Liver (tissue), 8 donors: ENCODE measurements at regions not wholly inside any gene's neighbourhood (a gene's known extent, or its start where the extent isn't known, plus 50 kb on each side); places are given as distances from the start of the nearest gene placed in this dataset.

Experiments used
- DNase-seq: peaks from one replicate; pipeline ENCODE4 v3.0.0-alpha.2; 2017; ENCODE audit warnings: low spot score
- H3K27ac ChIP-seq, 2 donors: one replicate each; pipeline ENCODE4 v1.7.0; 2013; ENCODE audit warnings: inconsistent platforms in 2 of 2, low read length in 2 of 2, control low read depth in 1 of 2, low read depth in 1 of 2, mild to moderate bottlenecking in 1 of 2
- H3K27me3 ChIP-seq, 4 donors: one replicate each; pipeline versions ENCODE4 v1.6.1 to v1.7.0; 2013; ENCODE audit warnings: low read length in 3 of 4, inconsistent platforms in 1 of 4, mild to moderate bottlenecking in 1 of 4, moderate library complexity in 1 of 4; ENCODE audit not compliant: control insufficient read depth in 4 of 4, insufficient read depth in 4 of 4
- H3K36me3 ChIP-seq, 4 donors: one replicate each; pipeline versions ENCODE4 v1.6.1 to v1.7.0; 2013; ENCODE audit warnings: low read length in 3 of 4, mild to moderate bottlenecking in 3 of 4, low read depth in 1 of 4, moderate library complexity in 1 of 4; ENCODE audit not compliant: control insufficient read depth in 4 of 4, insufficient read depth in 3 of 4
- H3K4me1 ChIP-seq, 4 donors: one replicate each; pipeline versions ENCODE4 v1.6.1 to v1.7.0; 2013; ENCODE audit warnings: low read length in 3 of 4, mild to moderate bottlenecking in 3 of 4, moderate library complexity in 1 of 4; ENCODE audit not compliant: control insufficient read depth in 4 of 4, insufficient read depth in 4 of 4
- H3K4me3 ChIP-seq, 3 donors: one replicate each; pipeline versions ENCODE4 v1.6.1 to v1.7.0; 2013; ENCODE audit warnings: low read length in 3 of 3, control low read depth in 1 of 3, low read depth in 1 of 3, mild to moderate bottlenecking in 1 of 3
- H3K9ac ChIP-seq, 2 donors: one replicate each; pipeline ENCODE4 v1.7.0; 2013; ENCODE audit warnings: low read length in 2 of 2, mild to moderate bottlenecking in 2 of 2, moderate library complexity in 2 of 2, control low read depth in 1 of 2, low read depth in 1 of 2
- H3K9me3 ChIP-seq, 4 donors: one replicate each; pipeline versions ENCODE4 v1.6.1 to v1.7.0; 2013; ENCODE audit warnings: low read length in 3 of 4; ENCODE audit not compliant: control insufficient read depth in 4 of 4
- CTCF ChIP-seq: fragments of 150-350 bp; IDR thresholded peaks from 2 replicates; pipeline ENCODE4 v1.5.1; 2017; ENCODE audit warnings: improper control_type of control experiment, low read depth, low read length; ENCODE audit not compliant: missing input control
- EGR1 ChIP-seq, 2 donors: IDR thresholded peaks; 2 replicates each; pipeline ENCODE4 v1.6.1; 2016 to 2018; ENCODE audit warnings: antibody characterized with exemption in 2 of 2, low read depth in 2 of 2
- FOXA1 ChIP-seq: IDR thresholded peaks from 2 replicates; pipeline ENCODE4 v1.6.1; 2016; ENCODE audit warnings: antibody characterized with exemption
- FOXA2 ChIP-seq: IDR thresholded peaks from 2 replicates; pipeline ENCODE4 v1.6.1; 2016; ENCODE audit warnings: antibody characterized with exemption
- GABPA ChIP-seq, 2 donors: IDR thresholded peaks in 1 of 2; conservative IDR thresholded peaks in 1 of 2; 2 replicates each; pipeline ENCODE4 v1.6.1; 2016; ENCODE audit warnings: antibody characterized with exemption in 2 of 2, mild to moderate bottlenecking in 1 of 2, moderate library complexity in 1 of 2
- HNF4A ChIP-seq, 2 donors: conservative IDR thresholded peaks; 2 replicates each; pipeline ENCODE4 v1.6.1; 2016; ENCODE audit warnings: antibody characterized with exemption in 2 of 2, mild to moderate bottlenecking in 2 of 2
- HNF4G ChIP-seq: IDR thresholded peaks from 2 replicates; pipeline ENCODE4 v1.6.1; 2016; ENCODE audit warnings: antibody characterized with exemption
- MAX ChIP-seq: IDR thresholded peaks from 2 replicates; pipeline ENCODE4 v1.6.1; 2016; ENCODE audit warnings: antibody characterized with exemption
- NR2F2 ChIP-seq: IDR thresholded peaks from 2 replicates; pipeline ENCODE4 v1.6.1; 2016; ENCODE audit warnings: antibody characterized with exemption
- RAD21 ChIP-seq, 2 donors: IDR thresholded peaks; 2 replicates each; pipeline ENCODE4 v1.6.1; 2016; ENCODE audit warnings: antibody characterized with exemption in 2 of 2, mild to moderate bottlenecking in 2 of 2
- REST ChIP-seq: IDR thresholded peaks from 2 replicates; pipeline ENCODE4 v1.6.1; 2016; ENCODE audit warnings: antibody characterized with exemption, mild to moderate bottlenecking
- RXRA ChIP-seq, 2 donors: IDR thresholded peaks; 2 replicates each; pipeline ENCODE4 v1.6.1; 2017 to 2018; ENCODE audit warnings: antibody characterized with exemption in 2 of 2, mild to moderate bottlenecking in 1 of 2
- TAF1 ChIP-seq: conservative IDR thresholded peaks from 2 replicates; pipeline ENCODE4 v1.6.1; 2016; ENCODE audit warnings: antibody characterized with exemption, mild to moderate bottlenecking
- YY1 ChIP-seq: IDR thresholded peaks from 2 replicates; pipeline ENCODE4 v1.6.1; 2016; ENCODE audit warnings: antibody characterized with exemption, mild to moderate bottlenecking
- ZBTB33 ChIP-seq: IDR thresholded peaks from 2 replicates; pipeline ENCODE4 v1.6.1; 2016; ENCODE audit warnings: antibody characterized with exemption
- WGBS: extraction: QIAGEN DNeasy Blood & Tissue Kit; methylation state at CpG from one replicate; pipeline ENCODE4 v1.1.7; 2013; 5-methylcytosine and 5-hydroxymethylcytosine counted together
- donor health status: healthy.
- donor health status: healthy.
- donor health status: healthy.
- donor health status: healthy.
- donor health status: healthy.

GRCh38 chr10:113496111-113497109, 56.4 kb upstream of the HABP2 start:
- DNase-seq, result no peak
- no peaks in the 10 kb centered on the region for H3K27me3 ChIP-seq
- TF ChIP-seq RAD21 (IDR thresholded peaks at IDR 0.05) (no peak), REST (no peak), MAX (no peak), RXRA (IDR thresholded peaks at IDR 0.05) (no peak), GABPA (IDR thresholded peaks at IDR 0.05 in 1 of 2, conservative IDR thresholded peaks at IDR 0.05 in 1 of 2) (no peak), HNF4G (no peak), YY1 (no peak), TAF1 (no peak), ZBTB33 (no peak)

GRCh38 chr10:113497198-113497597, 55.7 kb upstream of the HABP2 start:
- no peak overlapping the region for H3K9ac ChIP-seq
- 81% methylated on average over 8 of the region's 8 CpGs for WGBS

More at GRCh38 chr10:113496111-113497109, 56.4 kb upstream of the HABP2 start:
- Histone ChIP-seq H3K4me3 (no peak overlapping the region), H3K36me3 (no peaks in the 10 kb centered on the region), H3K9ac (no peak overlapping the region), H3K9me3 (no peaks in the 10 kb centered on the region), H3K27ac (no peak overlapping the region), H3K4me1 (peaks cover 0 to 2% (median 0%) of the 10 kb centered on the region in 4 donors)
- WGBS, result 76% methylated on average over 20 of the region's 20 CpGs

More at GRCh38 chr10:113497198-113497597, 55.7 kb upstream of the HABP2 start:
- Histone ChIP-seq H3K9me3 (no peaks in the 10 kb centered on the region), H3K4me3 (no peak overlapping the region), H3K36me3 (no peaks in the 10 kb centered on the region), H3K27me3 (no peaks in the 10 kb centered on the region), H3K27ac (no peak overlapping the region), H3K4me1 (peaks cover 0 to 2% (median 0%) of the 10 kb centered on the region in 4 donors)
- DNase-seq, result no peak
- TF ChIP-seq CTCF (no peak), FOXA2 (no peak), HNF4G (no peak), ZBTB33 (no peak), REST (no peak), HNF4A (conservative IDR thresholded peaks at IDR 0.05) (no peak), NR2F2 (no peak), RXRA (IDR thresholded peaks at IDR 0.05) (no peak), EGR1 (IDR thresholded peaks at IDR 0.05; ENCODE audit: low read depth in 2 of 2) (no peak), FOXA1 (no peak), YY1 (no peak)
